HepG2 (cell line): ENCODE measurements at regions not wholly inside any gene's neighbourhood (a gene's known extent, or its start where the extent isn't known, plus 50 kb on each side); places are given as distances from the start of the nearest gene placed in this dataset.

Experiments used
- ATAC-seq: fragments of 200-7000 bp; cut with Tn5 transposase; 3 replicates; pipeline ENCODE4 v1.9.1; 2020; ENCODE audit warnings: mild to moderate bottlenecking, moderate library complexity
- BruUV-seq: library from RNA; stranded (reverse); fragments of 400-500 nt; replicated peaks from 2 replicates; lab custom pipeline; 2021; lab: Mats Ljungman, UMichigan
- CTCF ChIA-PET: fragments of 300-600 bp; formaldehyde crosslinking; extraction: SDS; loops from one replicate; lab custom pipeline; 2021; ENCODE audit warnings: low total read pairs, inconsistent platforms, low intra/inter-chr PET ratio; lab: Yijun Ruan, JAX
- POLR2A ChIA-PET: fragments of 350-600 bp; sonication (Branson Sonifier 250); formaldehyde crosslinking; loops from one replicate; lab custom pipeline; 2020; ENCODE audit warnings: antibody characterized with exemption, inconsistent platforms; lab: Yijun Ruan, JAX
- DNase-seq: peaks from one replicate; pipeline ENCODE4 v3.0.0-alpha.2; 2015; ENCODE audit warnings: low spot score
- FAIRE-seq: peaks from 3 replicates; lab custom pipeline; 2011; peaks lifted over from hg19 to GRCh38; lab: Jason Lieb, UNC
- H2AFZ ChIP-seq: one replicate; pipeline ENCODE4 v1.6.1; 2011; ENCODE audit warnings: low read length, inconsistent platforms
- H3K27ac ChIP-seq: fragments of 300-600 bp; 3 replicates; pipeline ENCODE4 v1.8.0; 2011; ENCODE audit warnings: mixed run types, mild to moderate bottlenecking, mixed read lengths, low read length, inconsistent platforms; ENCODE audit not compliant: insufficient read depth; ENCODE audit errors: extremely low read length
- H3K27me3 ChIP-seq, 2 experiments: fragments of 200-600 bp in 1 of 2; 2 replicates in 1 of 2; 3 replicates in 1 of 2; pipeline versions ENCODE4 v1.6.0 to v1.8.0; 2011; ENCODE audit warnings: low read length in 2 of 2, mild to moderate bottlenecking in 2 of 2, moderate library complexity in 2 of 2, inconsistent platforms in 1 of 2; ENCODE audit not compliant: insufficient read depth in 2 of 2, control insufficient read depth in 1 of 2
- H3K36me3 ChIP-seq, 2 experiments: fragments of 200-600 bp in 1 of 2; replicated peaks in 1 of 2; 2 replicates in 1 of 2; 3 replicates in 1 of 2; pipeline versions ENCODE4 v1.5.1 to v1.8.0; 2011; ENCODE audit warnings: low read length in 2 of 2, inconsistent platforms in 1 of 2; ENCODE audit not compliant: insufficient read depth in 2 of 2, control insufficient read depth in 1 of 2
- H3K4me1 ChIP-seq: 2 replicates; pipeline ENCODE4 v1.5.1; 2012; ENCODE audit warnings: low read length, inconsistent platforms; ENCODE audit not compliant: insufficient read depth
- H3K4me2 ChIP-seq: 2 replicates; pipeline ENCODE4 v1.6.0; 2011; ENCODE audit warnings: low read depth, low read length, inconsistent platforms
- H3K4me3 ChIP-seq, 3 experiments: fragments of 200-600 bp in 1 of 3; sonication (generic), shearing (Covaris generic) in 1 of 3; replicated peaks in 1 of 3; 2 replicates each; pipeline ENCODE4 v1.5.1; 2011 to 2016; ENCODE audit warnings: low read length in 3 of 3, inconsistent platforms in 2 of 3, low read depth in 2 of 3, mild to moderate bottlenecking in 2 of 3, control low read depth in 1 of 3, mixed read lengths in 1 of 3; ENCODE audit not compliant: insufficient read depth in 1 of 3
- H3K79me2 ChIP-seq: one replicate; pipeline ENCODE4 v1.6.1; 2011; ENCODE audit warnings: low read length, inconsistent platforms; ENCODE audit not compliant: insufficient read depth
- H3K9ac ChIP-seq: 2 replicates; pipeline ENCODE4 v1.6.0; 2011; ENCODE audit warnings: mild to moderate bottlenecking, low read depth, low read length, inconsistent platforms; ENCODE audit not compliant: insufficient read depth
- H3K9me3 ChIP-seq: 2 replicates; pipeline ENCODE4 v1.5.1; 2012; ENCODE audit warnings: mild to moderate bottlenecking, low read length
- H4K20me1 ChIP-seq: 2 replicates; pipeline ENCODE4 v1.6.0; 2011; ENCODE audit warnings: inconsistent platforms, mild to moderate bottlenecking, low read length, moderate library complexity; ENCODE audit not compliant: insufficient read depth
- KLF6 ChIP-seq: IDR thresholded peaks from 2 replicates; pipeline ENCODE4 v1.8.0; 2016; ENCODE audit warnings: missing biosample characterization, missing genetic modification reagents
- NFE2 ChIP-seq: sonication (generic); formaldehyde crosslinking; IDR thresholded peaks from 2 replicates; pipeline ENCODE4 v1.4.0; 2020; ENCODE audit warnings: missing genetic modification reagents
- NFIB ChIP-seq: sonication (generic); formaldehyde crosslinking; IDR thresholded peaks from 2 replicates; pipeline ENCODE4 v1.9.0; 2021; ENCODE audit warnings: missing genetic modification reagents, mild to moderate bottlenecking, borderline replicate concordance
- RBM39 ChIP-seq: fragments of 200-400 bp; formaldehyde crosslinking; IDR thresholded peaks from one replicate; pipeline ENCODE4 v1.6.1; 2018; ENCODE audit warnings: antibody characterized with exemption, mild to moderate bottlenecking, low read depth, low read length; ENCODE audit not compliant: poor library complexity, severe bottlenecking
- THYN1 ChIP-seq: sonication (generic); formaldehyde crosslinking; IDR thresholded peaks from 2 replicates; pipeline ENCODE4 v1.8.1; 2023; ENCODE audit warnings: low read depth, mild to moderate bottlenecking, moderate library complexity, missing genetic modification reagents, borderline replicate concordance
- ZFY ChIP-seq: sonication (generic); formaldehyde crosslinking; IDR thresholded peaks from 2 replicates; pipeline ENCODE4 v1.4.0; 2020; ENCODE audit warnings: missing genetic modification reagents
- ZNF569 ChIP-seq: sonication (generic); formaldehyde crosslinking; IDR thresholded peaks from 2 replicates; pipeline ENCODE4 v1.5.0; 2020; ENCODE audit warnings: mild to moderate bottlenecking, missing genetic modification reagents, moderate library complexity, borderline replicate concordance
- WGBS: methylation state at CpG from one replicate; pipeline ENCODE4 v1.1.6; 2017; ENCODE audit warnings: low lambda C conversion rate; 5-methylcytosine and 5-hydroxymethylcytosine counted together
- in situ Hi-C: cut with HindIII; loops from 2 replicates; pipeline ENCODE4 v1.10.0; 2017; ENCODE audit warnings: low pct_unique_long_range_greater_than_20kb; ENCODE audit not compliant: extremely low pct_ligation_motif_present
- intact Hi-C: fragments of 100-400 bp; cut with micrococcal nuclease; formaldehyde crosslinking; loops from one replicate; pipeline ENCODE4 v1.10.0; 2022; ENCODE audit not compliant: unreplicated experiment
- TF ChIP-seq, protein P1 (sequence below): sonication (generic); formaldehyde crosslinking; IDR thresholded peaks from 2 replicates; pipeline ENCODE4 v1.9.0; 2021; ENCODE audit warnings: missing genetic modification reagents, borderline replicate concordance
- TF ChIP-seq, protein P2 (sequence below): sonication (generic); formaldehyde crosslinking; conservative IDR thresholded peaks from 2 replicates; pipeline ENCODE4 v1.4.0; 2020; ENCODE audit warnings: mild to moderate bottlenecking, missing genetic modification reagents, moderate library complexity

DNA sequence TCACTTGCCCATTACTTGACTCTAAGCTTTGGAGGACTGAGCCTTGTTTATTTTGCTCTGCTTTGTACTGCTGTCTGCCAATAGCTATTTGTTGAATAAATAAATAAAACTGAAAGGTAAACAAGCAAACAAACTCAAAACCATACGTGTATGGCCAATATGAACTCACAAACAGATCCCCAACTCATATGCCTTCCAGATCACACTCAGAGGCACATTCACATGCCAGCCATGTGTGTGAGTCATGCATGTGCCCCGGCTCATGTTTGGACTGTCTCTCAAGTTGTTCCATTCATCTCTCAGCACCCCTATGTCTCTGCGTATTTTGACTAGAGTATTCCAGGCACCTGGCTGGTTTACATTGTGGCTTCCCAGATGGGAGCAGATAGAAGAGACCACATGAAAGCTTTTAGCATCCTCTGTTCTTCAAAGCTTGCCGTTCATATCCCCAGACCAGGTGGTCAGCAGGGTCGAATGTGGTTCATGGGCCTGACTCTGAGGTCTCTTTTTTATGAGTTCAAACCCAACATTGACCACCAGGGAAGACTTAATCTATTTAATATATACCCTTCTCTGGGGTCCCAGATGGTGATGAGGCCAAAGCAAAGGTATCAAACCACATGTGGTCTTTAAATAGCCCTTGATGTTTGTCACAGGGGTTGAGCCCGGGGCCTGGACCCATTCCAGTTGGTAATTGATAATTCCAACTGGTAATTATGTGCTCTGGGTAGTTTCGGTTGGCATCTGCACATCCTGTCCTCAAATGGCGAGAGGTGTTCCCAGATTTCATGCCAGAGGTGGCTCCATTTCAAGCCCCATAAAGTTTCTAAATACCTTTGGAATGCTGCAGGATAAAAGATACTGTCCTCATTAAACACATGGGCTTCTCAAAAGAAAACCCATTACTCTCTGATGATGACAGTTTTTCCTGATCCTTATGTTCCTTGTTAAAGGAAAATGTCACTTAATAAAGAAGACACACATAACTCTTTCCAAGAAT, 287.3 kb upstream of the MAF start:
- no peak overlapping the region for H3K4me3 ChIP-seq
- no peaks in the 10 kb centered on the region for H3K4me1 ChIP-seq
- BruUV-seq = no TSS peak
- no peak overlapping the region for H3K4me2 ChIP-seq
- TF ChIP-seq RBM39 (no peak), NFE2 (CRISPR knock-in tag) (no peak), THYN1 (no peak), ZNF569 (no peak), KLF6 (no peak), ZFY (no peak), NFIB (CRISPR knock-in tag) (no peak)
- TF ChIP-seq, protein P1, sequence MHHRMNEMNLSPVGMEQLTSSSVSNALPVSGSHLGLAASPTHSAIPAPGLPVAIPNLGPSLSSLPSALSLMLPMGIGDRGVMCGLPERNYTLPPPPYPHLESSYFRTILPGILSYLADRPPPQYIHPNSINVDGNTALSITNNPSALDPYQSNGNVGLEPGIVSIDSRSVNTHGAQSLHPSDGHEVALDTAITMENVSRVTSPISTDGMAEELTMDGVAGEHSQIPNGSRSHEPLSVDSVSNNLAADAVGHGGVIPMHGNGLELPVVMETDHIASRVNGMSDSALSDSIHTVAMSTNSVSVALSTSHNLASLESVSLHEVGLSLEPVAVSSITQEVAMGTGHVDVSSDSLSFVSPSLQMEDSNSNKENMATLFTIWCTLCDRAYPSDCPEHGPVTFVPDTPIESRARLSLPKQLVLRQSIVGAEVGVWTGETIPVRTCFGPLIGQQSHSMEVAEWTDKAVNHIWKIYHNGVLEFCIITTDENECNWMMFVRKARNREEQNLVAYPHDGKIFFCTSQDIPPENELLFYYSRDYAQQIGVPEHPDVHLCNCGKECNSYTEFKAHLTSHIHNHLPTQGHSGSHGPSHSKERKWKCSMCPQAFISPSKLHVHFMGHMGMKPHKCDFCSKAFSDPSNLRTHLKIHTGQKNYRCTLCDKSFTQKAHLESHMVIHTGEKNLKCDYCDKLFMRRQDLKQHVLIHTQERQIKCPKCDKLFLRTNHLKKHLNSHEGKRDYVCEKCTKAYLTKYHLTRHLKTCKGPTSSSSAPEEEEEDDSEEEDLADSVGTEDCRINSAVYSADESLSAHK (CRISPR knock-in tag) = no peak
- TF ChIP-seq, protein P2, sequence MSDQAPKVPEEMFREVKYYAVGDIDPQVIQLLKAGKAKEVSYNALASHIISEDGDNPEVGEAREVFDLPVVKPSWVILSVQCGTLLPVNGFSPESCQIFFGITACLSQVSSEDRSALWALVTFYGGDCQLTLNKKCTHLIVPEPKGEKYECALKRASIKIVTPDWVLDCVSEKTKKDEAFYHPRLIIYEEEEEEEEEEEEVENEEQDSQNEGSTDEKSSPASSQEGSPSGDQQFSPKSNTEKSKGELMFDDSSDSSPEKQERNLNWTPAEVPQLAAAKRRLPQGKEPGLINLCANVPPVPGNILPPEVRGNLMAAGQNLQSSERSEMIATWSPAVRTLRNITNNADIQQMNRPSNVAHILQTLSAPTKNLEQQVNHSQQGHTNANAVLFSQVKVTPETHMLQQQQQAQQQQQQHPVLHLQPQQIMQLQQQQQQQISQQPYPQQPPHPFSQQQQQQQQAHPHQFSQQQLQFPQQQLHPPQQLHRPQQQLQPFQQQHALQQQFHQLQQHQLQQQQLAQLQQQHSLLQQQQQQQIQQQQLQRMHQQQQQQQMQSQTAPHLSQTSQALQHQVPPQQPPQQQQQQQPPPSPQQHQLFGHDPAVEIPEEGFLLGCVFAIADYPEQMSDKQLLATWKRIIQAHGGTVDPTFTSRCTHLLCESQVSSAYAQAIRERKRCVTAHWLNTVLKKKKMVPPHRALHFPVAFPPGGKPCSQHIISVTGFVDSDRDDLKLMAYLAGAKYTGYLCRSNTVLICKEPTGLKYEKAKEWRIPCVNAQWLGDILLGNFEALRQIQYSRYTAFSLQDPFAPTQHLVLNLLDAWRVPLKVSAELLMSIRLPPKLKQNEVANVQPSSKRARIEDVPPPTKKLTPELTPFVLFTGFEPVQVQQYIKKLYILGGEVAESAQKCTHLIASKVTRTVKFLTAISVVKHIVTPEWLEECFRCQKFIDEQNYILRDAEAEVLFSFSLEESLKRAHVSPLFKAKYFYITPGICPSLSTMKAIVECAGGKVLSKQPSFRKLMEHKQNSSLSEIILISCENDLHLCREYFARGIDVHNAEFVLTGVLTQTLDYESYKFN (CRISPR knock-in tag) = no peak
- ATAC-seq (no peak), FAIRE-seq (no peak), DNase-seq (no peak)
- CTCF ChIA-PET = no interaction called here
- in situ Hi-C loops = no loop called here
- no peaks in the 10 kb centered on the region; a peak in 1 of 5 replicates for H3K27me3 ChIP-seq
- H3K36me3 ChIP-seq = no peaks in the 10 kb centered on the region
- H3K79me2 ChIP-seq = no peaks in the 10 kb centered on the region
- no peaks in the 10 kb centered on the region for H4K20me1 ChIP-seq
- no peak overlapping the region for H3K27ac ChIP-seq
- POLR2A ChIA-PET = no interaction called here
- no peak overlapping the region for H2AFZ ChIP-seq
- H3K9ac ChIP-seq = no peak overlapping the region
- WGBS = 5% methylated on average over 7 of the region's 8 CpGs
- no peaks in the 10 kb centered on the region for H3K9me3 ChIP-seq
- intact Hi-C loops = no loop called here
